ENCODE measurements at regions not wholly inside any gene's neighbourhood (a gene's known extent, or its start where the extent isn't known, plus 50 kb on each side); places are given as distances from the start of the nearest gene placed in this dataset.

DNA sequence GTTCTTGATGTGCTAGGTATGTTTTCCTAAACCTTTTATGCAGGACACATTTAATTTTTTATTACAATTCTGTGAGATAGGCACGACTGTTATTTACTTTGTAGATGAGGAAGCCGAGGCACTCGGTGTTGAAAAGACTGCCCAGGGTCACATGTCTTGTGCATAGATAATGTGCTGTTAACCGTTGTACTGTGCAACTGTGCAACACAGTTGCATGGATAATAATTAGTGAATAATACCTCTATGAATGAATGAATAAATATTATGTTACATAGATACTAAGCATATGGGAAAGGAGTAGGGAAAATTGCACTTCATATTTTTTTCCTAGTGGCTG is 60.3 kb upstream of the DEK start:
- FAIRE-seq = no peak
- dilution Hi-C loops (cut with MboI; ENCODE audit: extremely low pct_ligation_motif_present, low sequenced_read_pairs) (no loop called here), intact Hi-C loops (cut with micrococcal nuclease) (loop anchor here (1.0 to 5.0 kb wide), 4 partner anchors 48 to 180 kb away; partner anchors contain the start of genes DEK and RNF144B)
- TF ChIP-seq MYC (IDR thresholded peaks at IDR 0.05; ENCODE audit: low read depth, low read length) = no peak
- TF ChIP-seq EZH2 (IDR thresholded peaks at IDR 0.05; ENCODE audit: borderline replicate concordance, low read depth, low read length, severe bottlenecking) = no peak
- no peak for TF ChIP-seq JUN (IDR thresholded peaks at IDR 0.05; ENCODE audit: borderline replicate concordance, insufficient read depth, insufficient read length, low read depth)
- no peak for TF ChIP-seq FOS (IDR thresholded peaks at IDR 0.05; ENCODE audit: borderline replicate concordance, insufficient read depth, low read length)
- TF ChIP-seq, protein P1, sequence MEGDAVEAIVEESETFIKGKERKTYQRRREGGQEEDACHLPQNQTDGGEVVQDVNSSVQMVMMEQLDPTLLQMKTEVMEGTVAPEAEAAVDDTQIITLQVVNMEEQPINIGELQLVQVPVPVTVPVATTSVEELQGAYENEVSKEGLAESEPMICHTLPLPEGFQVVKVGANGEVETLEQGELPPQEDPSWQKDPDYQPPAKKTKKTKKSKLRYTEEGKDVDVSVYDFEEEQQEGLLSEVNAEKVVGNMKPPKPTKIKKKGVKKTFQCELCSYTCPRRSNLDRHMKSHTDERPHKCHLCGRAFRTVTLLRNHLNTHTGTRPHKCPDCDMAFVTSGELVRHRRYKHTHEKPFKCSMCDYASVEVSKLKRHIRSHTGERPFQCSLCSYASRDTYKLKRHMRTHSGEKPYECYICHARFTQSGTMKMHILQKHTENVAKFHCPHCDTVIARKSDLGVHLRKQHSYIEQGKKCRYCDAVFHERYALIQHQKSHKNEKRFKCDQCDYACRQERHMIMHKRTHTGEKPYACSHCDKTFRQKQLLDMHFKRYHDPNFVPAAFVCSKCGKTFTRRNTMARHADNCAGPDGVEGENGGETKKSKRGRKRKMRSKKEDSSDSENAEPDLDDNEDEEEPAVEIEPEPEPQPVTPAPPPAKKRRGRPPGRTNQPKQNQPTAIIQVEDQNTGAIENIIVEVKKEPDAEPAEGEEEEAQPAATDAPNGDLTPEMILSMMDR (IDR thresholded peaks at IDR 0.05; ENCODE audit: extremely low read depth in 1 of 2, insufficient read depth in 1 of 2, low read depth in 1 of 2, low read length in 2 of 2) = no peak
- TF ChIP-seq GATA2 (IDR thresholded peaks at IDR 0.05; ENCODE audit: insufficient read depth, insufficient read length, low read depth, low read length) = no peak
- TF ChIP-seq, protein P2, sequence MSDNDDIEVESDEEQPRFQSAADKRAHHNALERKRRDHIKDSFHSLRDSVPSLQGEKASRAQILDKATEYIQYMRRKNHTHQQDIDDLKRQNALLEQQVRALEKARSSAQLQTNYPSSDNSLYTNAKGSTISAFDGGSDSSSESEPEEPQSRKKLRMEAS (IDR thresholded peaks at IDR 0.05; ENCODE audit: insufficient read depth, insufficient read length) = no peak
- TF ChIP-seq POLR2A (IDR thresholded peaks at IDR 0.05; ENCODE audit: low read depth, low read length) = no peak
- TF ChIP-seq POLR2AphosphoS5 (IDR thresholded peaks at IDR 0.05; ENCODE audit: insufficient read depth, low read depth, low read length) = no peak
- POLR2A ChIA-PET = no interaction called here
- peaks cover 16% of the 10 kb centered on the region for H3K4me1 ChIP-seq (ENCODE audit: control insufficient read depth, extremely low read depth, insufficient read depth, low read length)
- no peaks in the 10 kb centered on the region for H3K27me3 ChIP-seq (ENCODE audit: control insufficient read depth in 2 of 2, insufficient read depth in 2 of 2, low read length in 2 of 2)
- H4K20me1 ChIP-seq (replicated peaks; ENCODE audit: control insufficient read depth, extremely low read depth, insufficient read depth, low read length) = no peaks in the 10 kb centered on the region
- no peaks in the 10 kb centered on the region for H3K9me1 ChIP-seq (replicated peaks; ENCODE audit: control insufficient read depth, extremely low read depth, insufficient read depth, low read length)
- no peak for DNase-seq (ENCODE audit: low read depth, low spot score)
- H3K79me2 ChIP-seq (ENCODE audit: control insufficient read depth, insufficient read depth, low read length) = no peaks in the 10 kb centered on the region
- H3K36me3 ChIP-seq (ENCODE audit: control insufficient read depth in 2 of 2, extremely low read depth in 1 of 2, insufficient read depth in 2 of 2, low read length in 2 of 2) = no peaks in the 10 kb centered on the region
- H3K27ac ChIP-seq (ENCODE audit: insufficient read depth, low read depth, low read length) = no peak overlapping the region
- no TSS peak for BruUV-seq (replicated peaks)
- H3K4me3 ChIP-seq (replicated peaks in 1 of 3; ENCODE audit: insufficient read depth in 1 of 3, low read depth in 1 of 3, low read length in 3 of 3) = no peak overlapping the region
- H3K9ac ChIP-seq (replicated peaks; ENCODE audit: extremely low read depth, insufficient read depth, low read length) = no peak overlapping the region
- no peaks in the 10 kb centered on the region for H3K9me3 ChIP-seq (replicated peaks; ENCODE audit: control insufficient read depth, insufficient read depth, low read length)
- H2AFZ ChIP-seq (ENCODE audit: low read depth, low read length) = no peak overlapping the region
- CTCF ChIA-PET = interaction anchor here (0.8 kb wide), 1 partner anchor 179 kb away, joined by 3 read pairs; no protein-coding TSS in a partner anchor
- no peak overlapping the region for H3K4me2 ChIP-seq (ENCODE audit: insufficient read depth, low read length)

Measured in endothelial cell of umbilical vein (primary cell).